HFFc6 (cell line): ENCODE measurements at regions not wholly inside any gene's neighbourhood (a gene's known extent, or its start where the extent isn't known, plus 50 kb on each side); places are given as distances from the start of the nearest gene placed in this dataset.

Source experiments
- DNase-seq: peaks from one replicate; pipeline ENCODE4 v3.0.0-alpha.2; 2018
- H3K27ac Mint-ChIP-seq: 2 replicates; pipeline ENCODE4 v1.8.0; 2020; ENCODE audit warnings: mild to moderate bottlenecking, mixed read lengths
- H3K27me3 Mint-ChIP-seq: 2 replicates; pipeline ENCODE4 v1.8.0; 2021; ENCODE audit warnings: mild to moderate bottlenecking, moderate library complexity, mixed read lengths; ENCODE audit not compliant: insufficient read depth
- H3K36me3 Mint-ChIP-seq: 2 replicates; pipeline ENCODE4 v1.8.0; 2021; ENCODE audit warnings: low read depth, mixed read lengths
- H3K4me1 Mint-ChIP-seq: 2 replicates; pipeline ENCODE4 v1.8.0; 2020; ENCODE audit warnings: low read depth, mixed read lengths
- H3K4me3 Mint-ChIP-seq: 2 replicates; pipeline ENCODE4 v1.8.0; 2020; ENCODE audit warnings: mild to moderate bottlenecking, moderate library complexity, mixed read lengths
- H3K9me3 Mint-ChIP-seq: 2 replicates; pipeline ENCODE4 v1.8.0; 2020; ENCODE audit warnings: mild to moderate bottlenecking, mixed read lengths
- CTCF ChIP-seq: fragments of 200-600 bp; sonication (generic); IDR thresholded peaks from 2 replicates; pipeline ENCODE4 v1.5.0; 2021; ENCODE audit warnings: antibody characterized with exemption, mild to moderate bottlenecking

- Mint-ChIP-seq H3K27ac (no peak overlapping the region), H3K4me1 (no peaks in the 10 kb centered on the region), H3K4me3 (no peak overlapping the region), H3K9me3 (peaks cover 18% of the 10 kb centered on the region), H3K27me3 (peaks cover 5% of the 10 kb centered on the region; the same call in 1 of the 2 replicates), H3K36me3 (no peaks in the 10 kb centered on the region)
- TF ChIP-seq CTCF: no peak
- no peak for DNase-seq
Observed at GRCh38 chr6:137657351-137657911, 163.2 kb upstream of the OLIG3 start.

GRCh38 chr6:137658287-137658686 is 164.1 kb upstream of the OLIG3 start:
- Mint-ChIP-seq H3K27ac (no peak overlapping the region), H3K27me3 (peaks cover 2% of the 10 kb centered on the region; the same call in 1 of the 2 replicates), H3K4me3 (no peak overlapping the region), H3K36me3 (no peaks in the 10 kb centered on the region), H3K4me1 (no peaks in the 10 kb centered on the region), H3K9me3 (peaks cover 18% of the 10 kb centered on the region)
- no peak for DNase-seq
- no peak for TF ChIP-seq CTCF

DNA sequence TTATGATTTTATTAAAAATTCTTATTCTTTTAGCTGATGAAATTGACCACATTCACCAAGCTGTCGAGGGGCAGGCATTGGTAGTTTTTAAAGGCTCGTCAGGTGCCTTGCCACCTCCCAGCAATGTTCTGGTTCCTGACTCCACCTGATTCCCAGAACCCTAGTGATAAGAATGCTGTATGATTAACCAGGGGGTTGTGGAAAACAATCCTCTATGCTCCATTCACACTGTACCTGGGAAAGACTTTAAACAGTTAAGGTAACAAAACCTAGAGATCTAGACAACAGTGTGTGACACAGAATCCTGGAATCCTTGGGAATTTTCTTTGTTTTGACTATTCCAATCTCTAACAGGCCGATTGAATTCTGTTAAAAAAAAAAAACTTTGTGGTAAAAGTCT is 165.7 kb upstream of the OLIG3 start:
- Mint-ChIP-seq H3K27ac (no peak overlapping the region), H3K27me3 (peaks cover 2% of the 10 kb centered on the region; the same call in 1 of the 2 replicates), H3K9me3 (peaks cover 5% of the 10 kb centered on the region), H3K4me1 (no peaks in the 10 kb centered on the region), H3K4me3 (no peak overlapping the region), H3K36me3 (no peaks in the 10 kb centered on the region)
- no peak for TF ChIP-seq CTCF
- DNase-seq: no peak

- no peak for TF ChIP-seq CTCF
- Mint-ChIP-seq H3K27ac (no peak overlapping the region), H3K27me3 (peaks cover 2% of the 10 kb centered on the region; the same call in 1 of the 2 replicates), H3K36me3 (no peaks in the 10 kb centered on the region), H3K9me3 (peaks cover under 1% of the 10 kb centered on the region), H3K4me3 (no peak overlapping the region), H3K4me1 (no peaks in the 10 kb centered on the region)
- DNase-seq: no peak
Observed at GRCh38 chr6:137660296-137660731, 166.1 kb upstream of the OLIG3 start.

DNA sequence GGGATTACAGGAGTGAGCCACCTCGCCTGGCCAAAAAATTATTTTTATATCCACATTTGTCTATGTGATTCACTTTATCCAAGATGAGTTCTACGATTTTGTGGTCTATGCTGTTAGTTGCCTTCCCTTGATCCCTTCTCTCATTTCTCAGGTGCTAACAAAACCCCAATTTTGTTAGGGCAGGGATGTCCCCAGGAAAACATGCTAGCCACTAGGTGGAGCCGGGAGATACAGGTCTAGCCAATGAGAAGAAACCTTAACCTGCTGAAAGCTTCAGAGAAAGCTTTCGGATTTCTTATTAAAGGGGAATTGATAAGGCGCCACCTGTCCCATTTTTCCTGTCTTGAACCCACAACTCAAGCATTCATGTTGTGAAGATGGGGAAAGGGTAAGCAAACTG is 167.4 kb upstream of the OLIG3 start:
- no peak overlapping the region for H3K4me3 Mint-ChIP-seq
- no peaks in the 10 kb centered on the region for H3K36me3 Mint-ChIP-seq
- peak; percentile 70 for TF ChIP-seq CTCF
- no peaks in the 10 kb centered on the region for H3K4me1 Mint-ChIP-seq
- peaks cover 2% of the 10 kb centered on the region; the same call in 1 of the 2 replicates for H3K27me3 Mint-ChIP-seq
- H3K27ac Mint-ChIP-seq: no peak overlapping the region
- DNase-seq: no peak
- no peaks in the 10 kb centered on the region; the same call in 1 of the 2 replicates for H3K9me3 Mint-ChIP-seq
